HG02759 (cell line): ENCODE measurements at regions not wholly inside any gene's neighbourhood (a gene's known extent, or its start where the extent isn't known, plus 50 kb on each side); places are given as distances from the start of the nearest gene placed in this dataset.

Experiments used
- ATAC-seq: cut with Tn5 transposase; IDR thresholded peaks from one replicate; pipeline ENCODE4 v1.9.1; 2021; ENCODE audit warnings: mild to moderate bottlenecking, moderate library complexity; ENCODE audit not compliant: unreplicated experiment

DNA sequence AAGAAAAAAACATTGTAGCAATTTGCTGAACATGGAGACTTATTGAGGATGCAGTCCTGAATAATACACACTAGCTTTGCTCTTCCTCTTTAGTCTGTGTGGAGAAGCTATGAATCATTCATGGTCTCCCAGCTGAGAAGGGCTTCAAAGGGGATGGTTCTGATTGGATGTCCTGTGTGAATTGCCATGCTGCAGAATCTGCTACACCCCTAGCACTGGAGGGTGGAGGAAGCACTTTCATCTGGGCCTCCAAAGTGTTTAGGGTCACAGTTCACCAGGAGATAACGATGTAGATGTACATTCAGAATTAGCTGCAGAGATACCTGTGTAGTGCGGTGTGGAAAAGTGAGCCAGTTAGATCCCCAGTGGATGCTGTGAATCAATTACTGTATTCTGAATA is 321.1 kb upstream of the EDNRB start:
- no peak for ATAC-seq

DNA sequence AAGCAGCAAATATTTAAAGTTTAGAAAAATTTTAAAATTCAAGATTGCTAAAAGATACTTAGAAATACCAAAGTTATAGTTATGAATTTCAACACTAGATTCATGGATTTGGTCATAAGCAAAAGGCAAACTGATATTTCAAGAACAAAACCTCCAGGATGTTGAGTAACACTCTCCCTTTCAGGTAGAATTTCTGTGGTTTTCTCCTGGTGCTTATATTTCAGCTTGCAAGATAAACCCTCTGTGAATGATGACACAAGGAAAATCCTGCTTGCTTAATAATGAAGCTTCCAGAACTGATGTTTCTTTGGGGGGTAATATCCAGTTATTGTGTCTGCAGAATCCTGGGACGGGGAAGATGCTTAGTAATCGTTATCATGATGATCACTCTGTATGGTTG is 320.3 kb upstream of the EDNRB start:
- ATAC-seq, result no peak

DNA sequence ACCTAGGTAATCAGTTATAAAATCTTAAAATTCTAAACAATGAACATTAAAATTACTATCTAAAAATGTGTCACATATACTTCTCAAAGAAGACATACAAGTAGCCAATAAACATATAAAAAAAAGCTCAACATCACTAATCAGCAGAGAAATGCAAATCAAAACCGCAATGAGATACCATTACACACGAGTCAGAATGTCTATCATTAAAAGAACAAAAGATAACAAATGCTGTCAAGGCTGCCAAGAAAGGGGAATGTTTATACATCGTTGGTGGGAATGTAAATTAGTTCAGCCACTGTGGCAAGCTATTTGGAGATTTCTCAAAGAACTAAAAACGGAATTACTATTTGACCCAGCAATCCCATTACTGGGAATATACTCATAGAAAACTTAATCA is 310.3 kb upstream of the EDNRB start:
- ATAC-seq, result no peak

DNA sequence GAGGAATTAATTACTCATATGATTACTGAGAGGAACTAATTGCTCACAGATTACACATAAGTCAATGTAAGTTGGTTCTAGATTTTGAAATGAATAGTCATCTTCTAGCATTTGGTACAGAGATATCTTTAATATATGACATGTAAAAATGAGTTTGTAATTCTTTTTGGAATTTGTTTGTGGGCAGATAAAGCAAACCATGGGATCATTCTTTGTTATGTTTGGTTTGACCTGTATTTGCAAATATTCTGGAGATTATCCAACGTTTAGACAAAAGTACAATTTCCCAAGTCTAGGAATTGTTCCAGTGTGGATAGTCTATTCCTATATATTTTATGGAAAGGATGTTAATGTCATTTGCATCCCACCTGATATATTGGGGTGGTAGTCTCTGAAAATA is 309.6 kb upstream of the EDNRB start:
- ATAC-seq, result no peak

DNA sequence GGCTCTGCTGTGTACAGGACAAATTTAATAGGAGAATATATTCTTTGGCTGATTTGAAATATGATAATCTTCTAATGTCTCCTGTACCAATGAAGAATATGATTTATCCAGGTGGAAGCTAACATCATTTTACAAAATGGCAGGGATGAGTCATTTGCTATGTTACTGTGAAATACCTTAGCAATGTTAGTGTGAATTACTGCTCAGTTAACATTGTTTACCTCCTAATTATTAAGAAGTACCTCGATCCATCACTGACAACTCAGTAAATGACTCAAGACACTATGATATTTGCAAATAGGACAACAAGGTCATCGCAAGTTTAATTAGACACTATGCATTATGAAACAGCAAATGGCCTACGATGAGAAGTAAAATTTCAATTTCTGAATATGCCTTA is 309.1 kb upstream of the EDNRB start:
- no peak for ATAC-seq

DNA sequence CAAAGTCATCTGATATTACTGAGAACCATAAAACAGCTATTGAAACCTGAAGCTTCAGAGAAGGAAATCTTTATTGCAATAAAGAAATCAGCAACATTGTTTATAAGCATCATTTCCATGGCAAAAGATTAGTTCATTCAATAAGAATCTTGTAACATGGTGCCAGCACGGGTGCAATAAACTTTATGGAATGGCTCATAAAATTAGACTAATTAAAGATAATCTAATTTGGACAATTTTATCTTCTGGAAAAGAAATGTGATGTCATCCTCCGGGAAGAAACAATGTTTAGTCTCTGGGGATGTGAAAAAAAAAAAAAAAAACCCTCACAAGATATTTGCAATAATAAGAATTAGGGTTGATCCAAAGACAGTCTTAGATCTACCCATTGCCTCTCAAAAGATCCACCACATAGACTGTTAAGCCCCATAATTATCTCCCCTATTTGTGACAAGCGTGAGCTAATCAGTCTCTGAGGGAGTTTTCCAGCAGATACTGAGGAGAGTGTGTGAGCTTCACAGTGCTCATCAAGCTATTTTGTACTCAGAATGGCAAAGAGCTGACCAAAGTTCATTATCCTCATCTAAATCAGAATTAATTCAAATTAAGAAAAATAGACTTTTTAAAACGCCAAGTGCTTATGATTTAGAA is 297.0 kb upstream of the EDNRB start:
- ATAC-seq, result no peak

DNA sequence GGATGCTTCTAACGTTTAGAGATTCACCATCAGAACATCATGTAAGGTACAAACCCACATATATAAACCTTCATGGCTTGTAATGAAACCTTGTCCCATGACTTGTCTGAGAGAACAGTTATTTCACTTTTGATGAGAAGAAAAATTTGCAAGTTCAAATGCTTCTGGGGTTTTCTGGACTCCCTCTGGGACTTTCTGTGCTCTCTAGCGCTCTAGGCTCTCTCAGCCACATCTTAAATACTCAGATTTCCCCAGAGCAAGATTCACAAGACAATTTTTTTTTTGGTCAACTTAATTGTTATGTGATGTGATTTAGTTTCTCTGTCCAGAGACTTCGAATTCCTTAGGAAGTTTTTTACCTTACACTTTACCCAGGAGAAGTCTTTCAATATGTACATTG is 282.8 kb upstream of the EDNRB start:
- ATAC-seq, result peak; percentile 81

DNA sequence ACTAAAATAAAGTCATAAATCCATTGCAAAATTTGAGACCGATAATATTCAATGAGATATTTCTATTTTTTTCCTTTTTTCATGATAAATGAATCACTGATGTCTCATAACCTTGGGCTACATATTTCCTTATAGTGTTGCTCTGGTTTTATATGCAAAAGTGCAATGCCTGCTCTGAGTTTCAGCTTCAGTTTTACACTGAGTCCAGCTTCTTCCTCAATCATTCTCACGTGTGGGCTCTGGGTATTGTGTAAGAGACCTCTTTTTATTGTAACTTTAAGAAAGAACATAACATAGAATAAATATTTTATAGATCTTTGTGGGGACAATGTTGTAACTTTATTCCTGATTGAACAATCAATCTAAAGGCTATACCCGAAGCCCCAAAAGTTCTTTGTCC is 280.2 kb upstream of the EDNRB start:
- no peak for ATAC-seq

DNA sequence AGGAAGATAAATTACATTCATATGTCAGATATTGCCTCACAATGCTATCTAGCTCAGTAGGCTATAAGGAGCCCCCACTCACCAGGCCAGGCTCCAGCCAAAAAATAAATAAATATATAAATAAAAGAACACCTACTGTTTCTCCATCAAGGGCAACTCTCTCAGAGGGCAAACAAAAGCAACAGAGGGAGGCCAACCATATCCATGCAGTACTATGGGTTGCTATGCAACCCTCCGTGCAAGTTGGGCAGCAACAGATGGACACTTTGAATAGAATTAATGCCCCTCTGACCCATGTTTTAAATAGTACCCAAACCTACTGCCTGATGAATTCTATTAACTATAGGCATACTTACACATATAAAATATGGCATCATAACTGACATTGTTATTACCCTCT is 279.8 kb upstream of the EDNRB start:
- ATAC-seq, result no peak

DNA sequence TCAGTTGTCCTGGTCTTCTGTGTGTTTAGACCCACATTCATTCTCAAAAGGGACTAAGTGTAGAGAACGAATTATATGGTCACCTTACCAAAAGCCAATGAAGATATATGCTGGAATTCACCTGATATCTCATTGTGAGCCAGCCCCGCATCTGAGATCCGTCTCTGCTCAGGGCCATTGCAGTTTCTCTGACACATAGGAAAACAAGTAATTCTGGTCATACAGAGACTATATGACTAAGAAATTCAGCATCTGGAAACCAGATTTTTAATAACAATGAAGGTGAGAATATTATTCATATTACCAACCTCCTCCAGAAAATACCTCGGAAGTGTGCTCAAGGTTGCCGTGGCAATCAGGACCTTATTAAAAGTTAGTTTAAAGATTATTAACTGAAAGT is 278.6 kb upstream of the EDNRB start:
- ATAC-seq, result no peak

DNA sequence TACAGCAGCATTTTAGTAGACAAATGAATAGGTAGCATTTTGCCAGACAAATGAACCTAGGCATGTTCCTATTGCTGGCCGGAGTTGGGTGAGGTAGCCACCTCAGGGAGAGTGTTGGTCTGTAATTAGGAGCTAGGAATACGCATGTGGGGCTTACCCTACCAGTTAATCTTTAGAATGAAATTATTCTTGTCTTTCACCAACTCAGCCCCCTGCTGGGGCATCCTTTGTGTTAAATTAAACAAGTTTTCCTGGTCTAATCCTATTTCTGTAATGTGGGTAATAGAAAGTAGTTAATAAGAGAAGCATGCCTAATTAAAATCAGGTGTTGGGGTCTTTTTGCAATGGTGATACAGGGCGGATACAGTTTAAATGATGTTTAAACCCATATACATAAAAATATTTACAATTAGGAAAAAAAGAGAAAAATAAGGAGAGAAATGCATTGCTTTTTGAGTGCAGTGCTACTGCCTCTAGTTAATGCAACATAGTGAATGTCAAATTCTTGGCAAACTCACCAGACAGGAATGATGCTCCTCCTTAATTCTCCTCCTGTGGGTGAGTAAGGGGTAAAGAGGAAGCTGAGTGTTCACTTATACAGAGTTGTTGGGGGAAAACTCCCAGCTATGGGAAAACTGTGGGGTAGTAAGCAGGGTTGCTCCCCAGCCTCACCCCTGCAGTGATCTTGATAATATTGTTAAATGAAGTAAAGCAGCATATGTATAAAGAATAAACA is 276.4 kb upstream of the EDNRB start:
- no peak for ATAC-seq

DNA sequence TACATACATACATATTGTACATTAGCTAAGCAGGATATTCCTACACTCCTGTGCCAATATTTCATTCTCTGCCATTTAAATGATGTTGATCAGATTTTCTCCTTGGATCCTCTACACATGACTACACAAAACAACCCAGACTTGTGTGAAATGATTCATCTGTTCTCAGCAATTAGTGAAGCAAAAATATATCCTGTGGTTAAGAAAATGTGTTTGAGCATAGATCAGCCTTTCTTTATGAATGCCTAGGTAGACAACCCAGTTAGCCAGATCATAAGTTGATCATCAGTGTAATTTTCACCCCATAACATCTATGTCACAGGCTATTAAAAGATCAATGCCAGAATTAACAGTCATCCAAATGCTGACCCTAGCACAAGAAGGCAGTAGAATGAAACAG is 275.2 kb upstream of the EDNRB start:
- peak; percentile 39 for ATAC-seq

DNA sequence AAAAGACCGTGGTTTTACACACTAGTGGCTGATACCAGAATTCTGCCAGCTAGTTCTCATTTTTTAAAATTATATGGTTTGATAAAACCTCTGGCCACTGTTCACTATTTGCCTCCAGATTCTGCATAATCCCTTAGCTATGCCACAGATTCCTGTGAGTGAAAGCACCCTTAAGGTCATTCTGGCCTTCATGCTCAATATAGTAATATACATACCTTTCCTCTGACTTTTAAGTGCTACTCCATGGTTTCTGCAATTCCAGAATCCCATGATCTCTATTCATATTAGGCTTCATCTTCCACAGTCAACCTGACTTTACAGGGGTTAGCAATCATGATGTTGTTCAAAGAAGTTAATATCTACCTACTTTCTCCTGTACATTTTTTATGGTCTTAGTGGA is 274.1 kb upstream of the EDNRB start:
- ATAC-seq, result no peak

DNA sequence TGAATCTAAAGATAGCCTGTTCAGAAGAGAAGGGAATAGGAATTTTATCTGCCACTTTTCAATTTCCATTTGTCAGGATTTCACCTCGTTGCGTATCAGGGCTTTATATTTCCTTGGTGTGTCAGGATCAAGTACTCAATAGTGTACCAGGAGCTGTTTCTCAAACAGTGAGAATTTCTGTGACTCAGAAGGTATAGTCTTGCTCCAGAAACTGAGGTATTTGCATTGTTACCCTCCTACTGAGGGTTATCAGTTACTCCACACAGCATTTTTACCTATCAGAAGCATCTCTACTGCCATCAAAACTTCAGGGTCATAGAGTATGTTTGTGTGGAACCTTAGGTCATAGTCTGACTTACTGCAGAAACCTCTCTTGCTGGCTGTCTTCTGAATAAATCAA is 271.7 kb upstream of the EDNRB start:
- ATAC-seq, result no peak

DNA sequence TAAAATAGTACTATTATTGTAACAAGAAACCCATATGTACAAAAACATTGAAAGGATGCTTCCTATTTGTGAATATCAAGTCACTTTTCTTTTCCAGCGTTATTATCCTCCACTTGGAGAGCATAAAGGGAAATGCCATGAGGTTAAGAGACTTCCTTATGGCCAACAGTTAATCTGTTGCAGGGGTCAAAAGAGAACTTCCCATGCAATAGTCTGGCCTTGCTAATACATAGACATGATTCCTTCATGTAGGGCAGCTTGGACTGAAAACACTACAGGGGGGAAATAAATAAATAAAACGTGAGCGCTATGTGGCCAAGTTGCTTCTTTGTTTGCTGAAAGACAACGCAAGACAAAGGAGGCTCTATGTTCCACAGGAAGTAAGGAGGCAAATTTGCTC is 269.1 kb upstream of the EDNRB start:
- ATAC-seq, result no peak

DNA sequence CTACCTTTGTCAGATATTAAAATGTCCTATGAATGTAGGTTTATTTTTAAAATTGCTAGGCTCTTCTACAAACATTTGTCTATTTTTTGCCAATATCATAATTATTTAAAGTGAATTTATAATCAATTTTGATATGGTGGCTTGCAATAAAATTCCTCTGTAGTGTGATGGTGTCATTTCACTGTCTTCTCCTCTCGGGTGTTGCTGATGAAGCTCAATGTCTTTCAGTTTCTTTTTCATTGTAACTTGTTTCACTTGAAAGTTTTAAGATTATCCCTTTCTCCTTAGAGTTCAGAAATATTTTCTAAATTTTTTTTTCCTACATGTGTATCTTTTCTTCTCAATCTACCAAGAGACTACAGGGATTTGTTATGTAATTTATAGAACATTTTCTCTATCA is 267.1 kb upstream of the EDNRB start:
- no peak for ATAC-seq

DNA sequence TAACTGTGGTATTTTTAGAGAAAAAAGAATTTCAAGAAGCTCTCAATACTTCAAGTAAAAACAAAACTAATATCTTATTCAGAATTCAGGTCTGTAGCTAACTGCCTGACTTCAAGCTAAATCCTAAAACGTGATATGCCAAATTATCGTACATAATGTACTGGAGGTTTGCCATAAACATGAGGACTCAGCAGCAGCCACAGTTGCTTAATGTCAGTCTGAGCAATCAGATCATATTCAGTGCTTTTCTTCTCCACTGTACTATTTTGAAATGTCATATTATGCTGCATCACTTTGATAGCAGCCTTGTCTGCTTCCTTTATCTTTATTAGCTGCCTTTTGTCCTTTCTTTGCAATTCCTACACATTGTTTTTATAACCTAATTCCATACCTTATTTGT is 265.1 kb upstream of the EDNRB start:
- no peak for ATAC-seq

DNA sequence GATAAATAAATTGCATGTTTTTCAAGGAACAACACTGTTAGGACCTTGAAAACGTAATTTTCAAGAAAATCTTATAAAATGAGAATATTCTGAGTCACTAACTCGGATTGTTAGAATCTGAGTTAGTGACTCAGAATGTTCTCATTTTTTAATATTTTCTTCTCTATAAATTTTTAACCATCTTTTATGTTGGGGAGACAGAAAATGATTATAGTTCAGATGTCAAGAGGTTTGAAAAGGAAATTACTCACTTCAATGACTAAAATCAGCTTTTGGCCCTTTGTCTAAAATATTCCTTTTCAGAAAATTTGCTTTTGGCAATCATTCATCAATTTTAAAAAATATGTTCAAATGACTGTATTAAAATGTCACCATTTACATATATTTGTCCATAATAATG is 264.2 kb upstream of the EDNRB start:
- ATAC-seq, result no peak

DNA sequence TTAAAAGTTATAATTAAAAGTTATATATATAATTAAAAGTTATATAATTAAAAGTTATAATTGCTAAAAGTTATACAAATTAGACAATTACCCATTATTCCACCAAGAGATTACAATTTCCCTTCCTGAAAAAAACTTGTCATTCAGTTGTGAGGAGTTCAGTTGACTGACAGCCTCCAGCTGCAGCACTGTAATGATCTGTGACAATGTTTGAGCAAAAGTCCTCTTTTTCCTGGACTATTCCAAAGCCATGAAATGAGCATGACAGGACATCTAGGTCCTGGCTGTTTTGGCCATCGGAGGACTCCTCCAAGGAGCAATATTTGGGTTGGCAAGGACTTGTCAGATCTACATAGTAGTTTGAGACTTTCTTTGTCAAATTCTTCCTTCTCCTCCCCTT is 258.7 kb upstream of the EDNRB start:
- ATAC-seq, result no peak

DNA sequence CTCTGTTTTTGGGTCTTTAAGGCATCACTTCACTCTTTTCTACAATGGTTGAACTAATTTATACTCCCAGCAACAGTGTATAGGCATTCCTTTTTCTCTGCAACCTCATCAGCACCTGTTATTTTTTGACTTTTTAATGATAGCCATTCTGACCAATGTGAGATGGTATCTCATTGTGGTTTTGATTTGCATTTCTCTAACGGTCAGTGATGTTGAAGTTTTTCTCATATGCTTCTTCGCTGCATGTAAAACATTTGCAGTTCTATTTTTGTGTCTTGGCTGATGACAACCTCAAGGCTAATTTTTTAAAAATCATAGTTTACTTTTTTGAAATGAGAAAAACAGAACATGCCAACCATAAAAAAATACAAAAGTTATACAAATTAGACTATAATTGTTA is 258.2 kb upstream of the EDNRB start:
- no peak for ATAC-seq

DNA sequence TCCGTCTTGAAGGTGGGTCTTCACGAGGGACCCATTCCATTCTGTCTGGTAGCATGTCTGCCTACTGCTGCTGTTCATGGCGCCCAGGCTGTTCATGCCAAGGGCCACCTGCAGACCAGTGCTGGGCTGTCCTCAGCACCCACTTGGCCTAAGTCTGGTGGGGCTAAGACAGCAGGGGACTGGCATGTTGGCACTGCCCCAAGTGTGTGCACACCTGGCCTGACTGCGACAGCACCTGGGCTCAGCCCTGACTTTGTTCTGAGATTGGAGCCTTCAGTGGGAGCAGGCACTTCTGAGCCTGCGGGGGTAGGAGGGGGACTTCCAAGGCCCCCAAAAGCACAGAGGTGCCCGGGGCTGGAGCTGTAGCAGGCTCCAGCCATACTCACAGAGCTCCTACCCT is 250.8 kb upstream of the EDNRB start:
- ATAC-seq, result no peak

DNA sequence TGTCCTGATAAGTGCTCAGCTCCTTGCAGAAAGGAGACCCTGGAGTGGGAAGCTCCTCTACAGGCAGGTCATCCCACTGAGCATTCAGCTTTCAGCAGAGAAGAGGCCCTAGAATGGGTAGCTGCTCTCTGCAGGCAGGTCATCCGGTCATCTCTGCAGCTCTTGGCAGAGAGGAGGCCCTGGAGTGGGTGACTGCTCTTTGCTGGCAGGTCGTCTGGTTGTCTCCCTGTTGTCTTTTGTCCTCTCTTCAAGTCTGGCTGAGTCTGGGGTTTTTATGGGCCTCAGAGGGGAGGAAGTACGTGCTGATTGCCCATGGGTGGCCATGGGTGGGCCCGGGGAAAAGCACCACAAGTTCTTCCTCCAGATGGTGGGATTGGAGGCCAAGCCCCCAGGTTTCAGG is 250.3 kb upstream of the EDNRB start:
- ATAC-seq, result no peak

DNA sequence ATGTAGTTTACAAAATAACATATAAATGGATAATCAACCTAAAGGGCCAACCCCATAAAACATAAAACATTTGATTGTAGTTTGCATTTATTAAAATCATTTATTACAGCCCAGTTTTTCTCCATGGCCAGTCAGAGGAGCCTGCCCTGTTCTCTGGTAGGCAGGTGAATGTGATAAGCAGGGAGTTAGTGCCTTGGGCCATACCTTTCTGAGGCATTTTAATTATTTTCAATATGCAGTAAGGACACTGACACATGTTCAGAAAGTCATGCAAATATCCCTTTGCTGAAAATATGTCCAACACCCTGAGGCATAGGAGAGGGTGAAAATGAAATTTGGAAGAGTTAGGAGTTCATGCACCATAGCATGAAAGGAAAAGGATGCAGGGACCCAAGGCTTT is 242.6 kb upstream of the EDNRB start:
- ATAC-seq, result no peak
